ENCODE measurements at regions not wholly inside any gene's neighbourhood (a gene's known extent, or its start where the extent isn't known, plus 50 kb on each side); places are given as distances from the start of the nearest gene placed in this dataset.

DNA sequence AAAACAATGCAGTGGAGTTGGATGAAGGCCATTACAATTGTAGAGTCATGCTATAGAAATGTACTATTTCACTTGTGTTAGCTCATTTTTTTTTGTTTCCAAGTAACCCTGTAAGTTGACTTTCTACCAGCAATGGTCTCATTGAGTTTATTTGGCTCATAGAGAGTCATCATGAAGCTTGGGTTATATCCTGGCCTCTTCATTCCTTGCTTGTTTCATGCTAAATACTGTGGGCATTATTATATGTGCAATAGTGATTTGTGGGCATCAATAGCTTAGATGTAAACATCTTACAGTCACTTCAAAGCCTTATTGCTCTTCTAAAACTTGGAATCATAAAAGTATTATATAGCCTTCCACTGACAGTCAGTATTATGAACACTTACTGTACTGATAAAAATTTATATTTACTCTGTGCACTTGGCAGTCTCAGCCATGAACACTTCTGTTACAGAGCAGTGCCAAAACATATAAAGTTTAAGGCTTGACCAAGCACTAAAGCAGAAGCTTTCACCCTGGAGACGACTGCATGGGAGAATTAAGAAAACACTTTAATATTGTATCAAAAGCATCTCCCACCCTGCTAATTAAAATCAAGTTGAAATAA is 751.2 kb downstream of the SATB2 start:
- ChIA-PET POLR2A (no interaction called here), CTCF (no interaction called here)
- DNase-seq (no peak), ATAC-seq (no peak)
- no peaks in the 10 kb centered on the region for H3K4me1 Mint-ChIP-seq (ENCODE audit: low read depth)
- no peaks in the 10 kb centered on the region for H3K9me3 Mint-ChIP-seq
- TF ChIP-seq, protein P1, sequence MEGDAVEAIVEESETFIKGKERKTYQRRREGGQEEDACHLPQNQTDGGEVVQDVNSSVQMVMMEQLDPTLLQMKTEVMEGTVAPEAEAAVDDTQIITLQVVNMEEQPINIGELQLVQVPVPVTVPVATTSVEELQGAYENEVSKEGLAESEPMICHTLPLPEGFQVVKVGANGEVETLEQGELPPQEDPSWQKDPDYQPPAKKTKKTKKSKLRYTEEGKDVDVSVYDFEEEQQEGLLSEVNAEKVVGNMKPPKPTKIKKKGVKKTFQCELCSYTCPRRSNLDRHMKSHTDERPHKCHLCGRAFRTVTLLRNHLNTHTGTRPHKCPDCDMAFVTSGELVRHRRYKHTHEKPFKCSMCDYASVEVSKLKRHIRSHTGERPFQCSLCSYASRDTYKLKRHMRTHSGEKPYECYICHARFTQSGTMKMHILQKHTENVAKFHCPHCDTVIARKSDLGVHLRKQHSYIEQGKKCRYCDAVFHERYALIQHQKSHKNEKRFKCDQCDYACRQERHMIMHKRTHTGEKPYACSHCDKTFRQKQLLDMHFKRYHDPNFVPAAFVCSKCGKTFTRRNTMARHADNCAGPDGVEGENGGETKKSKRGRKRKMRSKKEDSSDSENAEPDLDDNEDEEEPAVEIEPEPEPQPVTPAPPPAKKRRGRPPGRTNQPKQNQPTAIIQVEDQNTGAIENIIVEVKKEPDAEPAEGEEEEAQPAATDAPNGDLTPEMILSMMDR (IDR thresholded peaks at IDR 0.05), result no peak
- H3K27ac Mint-ChIP-seq, result no peak overlapping the region
- no peaks in the 10 kb centered on the region for H3K27me3 Mint-ChIP-seq
- H3K4me3 Mint-ChIP-seq, result no peak overlapping the region
- intact Hi-C loops (cut with micrococcal nuclease), result no loop called here
- H3K36me3 Mint-ChIP-seq (ENCODE audit: low read depth), result no peaks in the 10 kb centered on the region

GRCh38 chr2:198703281-198703680 is 754.5 kb downstream of the SATB2 start:
- Mint-ChIP-seq H3K27ac (no peak overlapping the region), H3K4me3 (no peak overlapping the region), H3K9me3 (no peaks in the 10 kb centered on the region), H3K4me1 (ENCODE audit: low read depth) (no peaks in the 10 kb centered on the region), H3K36me3 (ENCODE audit: low read depth) (no peaks in the 10 kb centered on the region), H3K27me3 (no peaks in the 10 kb centered on the region)
- intact Hi-C loops (cut with micrococcal nuclease), result no loop called here
- ChIA-PET POLR2A (no interaction called here), CTCF (no interaction called here)
- TF ChIP-seq, protein P1 (IDR thresholded peaks at IDR 0.05), result no peak
- no peak for DNase-seq
- ATAC-seq, result no peak

GRCh38 chr2:198702796-198703195 is 754.9 kb downstream of the SATB2 start:
- intact Hi-C loops (cut with micrococcal nuclease), result no loop called here
- TF ChIP-seq, protein P1 (IDR thresholded peaks at IDR 0.05), result no peak
- no peak overlapping the region for H3K4me3 Mint-ChIP-seq
- ChIA-PET POLR2A (no interaction called here), CTCF (no interaction called here)
- DNase-seq (no peak), ATAC-seq (no peak)
- no peaks in the 10 kb centered on the region for H3K4me1 Mint-ChIP-seq (ENCODE audit: low read depth)
- H3K9me3 Mint-ChIP-seq, result no peaks in the 10 kb centered on the region
- H3K36me3 Mint-ChIP-seq (ENCODE audit: low read depth), result no peaks in the 10 kb centered on the region
- no peak overlapping the region for H3K27ac Mint-ChIP-seq
- no peaks in the 10 kb centered on the region for H3K27me3 Mint-ChIP-seq

DNA sequence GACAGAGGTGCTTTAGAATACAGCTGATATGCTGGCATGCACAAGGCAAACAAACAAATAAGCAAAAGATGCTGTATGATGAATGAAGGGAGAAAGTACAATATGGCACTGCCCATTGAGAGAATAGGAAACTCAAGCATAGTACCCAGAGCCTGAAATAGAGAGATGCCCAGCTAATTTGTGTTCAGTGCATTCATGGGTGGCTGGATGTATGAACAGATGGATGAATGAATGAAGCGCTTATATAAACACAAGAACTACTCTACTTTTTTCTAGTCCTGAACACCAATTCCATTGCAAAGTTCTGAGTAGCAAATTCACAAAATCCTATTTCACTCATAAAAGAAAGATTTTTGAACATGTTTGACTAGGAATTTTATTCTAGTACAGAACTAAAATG is 756.3 kb downstream of the SATB2 start:
- Mint-ChIP-seq H3K9me3 (no peaks in the 10 kb centered on the region), H3K36me3 (ENCODE audit: low read depth) (no peaks in the 10 kb centered on the region), H3K4me3 (no peak overlapping the region), H3K27me3 (no peaks in the 10 kb centered on the region), H3K27ac (no peak overlapping the region), H3K4me1 (ENCODE audit: low read depth) (no peaks in the 10 kb centered on the region)
- intact Hi-C loops (cut with micrococcal nuclease), result no loop called here
- ChIA-PET CTCF (no interaction called here), POLR2A (no interaction called here)
- no peak for ATAC-seq
- TF ChIP-seq, protein P1 (IDR thresholded peaks at IDR 0.05), result no peak
- DNase-seq, result no peak

- no peaks in the 10 kb centered on the region for H3K4me1 Mint-ChIP-seq (ENCODE audit: low read depth)
- POLR2A ChIA-PET, result no interaction called here
- no peak for ATAC-seq
- H3K4me3 Mint-ChIP-seq, result no peak overlapping the region
- no peaks in the 10 kb centered on the region for H3K9me3 Mint-ChIP-seq
- TF ChIP-seq, protein P1 (IDR thresholded peaks at IDR 0.05), result no peak
- H3K27ac Mint-ChIP-seq, result no peak overlapping the region
- CTCF ChIA-PET, result no interaction called here
- no peaks in the 10 kb centered on the region for H3K27me3 Mint-ChIP-seq
- intact Hi-C loops (cut with micrococcal nuclease), result no loop called here
- DNase-seq, result no peak
- no peaks in the 10 kb centered on the region for H3K36me3 Mint-ChIP-seq (ENCODE audit: low read depth)
Measured at GRCh38 chr2:198700319-198700718, 757.4 kb downstream of the SATB2 start.

Data from activated CD8-positive, alpha-beta T cell treated with anti-CD3 and anti-CD28 coated beads for 36 hours (primary cell).